Kidney tubule cell (primary cell): ENCODE measurements at regions not wholly inside any gene's neighbourhood (a gene's known extent, or its start where the extent isn't known, plus 50 kb on each side); places are given as distances from the start of the nearest gene placed in this dataset.
"Not testable (repeated sequence)": the region's sequence is repeated elsewhere in the genome, so short reads cannot be mapped to it uniquely, and the experiment has no call there.

ENCODE experiments used
- DNase-seq: peaks from one replicate; pipeline ENCODE4 v3.0.0-alpha.2; 2018; ENCODE audit warnings: low spot score

- no peak for DNase-seq
Measured at GRCh38 chr4:170420255-170420693, 330.5 kb upstream of the AADAT start.

- no peak for DNase-seq
Measured at GRCh38 chr4:170414961-170415360, 325.2 kb upstream of the AADAT start.

GRCh38 chr4:170414360-170414759 is 324.6 kb upstream of the AADAT start:
- DNase-seq, result no peak

- DNase-seq, result no peak
Measured at GRCh38 chr4:170413951-170414350, 324.2 kb upstream of the AADAT start.

GRCh38 chr4:170400361-170400760 is 310.6 kb upstream of the AADAT start:
- peak; percentile 37 for DNase-seq

GRCh38 chr4:170399581-170400293 is 310.0 kb upstream of the AADAT start:
- DNase-seq, result peak; percentile 43

- no peak for DNase-seq
Measured at GRCh38 chr4:170398218-170398617, 308.5 kb upstream of the AADAT start.

GRCh38 chr4:170395773-170396172 is 306.0 kb upstream of the AADAT start:
- DNase-seq, result no peak

GRCh38 chr4:170391066-170391740 is 301.4 kb upstream of the AADAT start:
- DNase-seq, result peak; percentile 97

- DNase-seq, result no peak
Measured at GRCh38 chr4:170389411-170389810, 299.7 kb upstream of the AADAT start.

- peak; percentile 68 for DNase-seq
Measured at GRCh38 chr4:170388255-170388654, 298.5 kb upstream of the AADAT start.

GRCh38 chr4:170386971-170387370 is 297.2 kb upstream of the AADAT start:
- peak; percentile 60 for DNase-seq

- DNase-seq, result peak; percentile 30
Measured at GRCh38 chr4:170386511-170386910, 296.8 kb upstream of the AADAT start.

- peak; percentile 59 for DNase-seq
Measured at GRCh38 chr4:170374770-170375169, 285.0 kb upstream of the AADAT start.

- DNase-seq, result no peak
Measured at GRCh38 chr4:170348945-170349344, 259.2 kb upstream of the AADAT start.

GRCh38 chr4:170347191-170347590 is 257.4 kb upstream of the AADAT start:
- DNase-seq, result not testable (repeated sequence)

GRCh38 chr4:170339522-170339921 is 249.8 kb upstream of the AADAT start:
- DNase-seq, result peak; percentile 77

- no peak for DNase-seq
Measured at GRCh38 chr4:170336238-170336775, 246.6 kb upstream of the AADAT start.

GRCh38 chr4:170325599-170325998 is 235.8 kb upstream of the AADAT start:
- no peak for DNase-seq

- no peak for DNase-seq
Measured at GRCh38 chr4:170323623-170324022, 233.9 kb upstream of the AADAT start.

GRCh38 chr4:170307182-170307581 is 217.4 kb upstream of the AADAT start:
- no peak for DNase-seq

- DNase-seq, result no peak
Measured at GRCh38 chr4:170306208-170306607, 216.5 kb upstream of the AADAT start.

GRCh38 chr4:170305627-170306026 is 215.9 kb upstream of the AADAT start:
- no peak for DNase-seq
